ENCODE measurements at regions not wholly inside any gene's neighbourhood (a gene's known extent, or its start where the extent isn't known, plus 50 kb on each side); places are given as distances from the start of the nearest gene placed in this dataset.

- no peak for DNase-seq (ENCODE audit: low read depth in 1 of 2, low spot score in 1 of 2)
- no peaks in the 10 kb centered on the region for H3K27me3 ChIP-seq
- H3K4me3 ChIP-seq, result no peak overlapping the region
- no peaks in the 10 kb centered on the region for H3K36me3 ChIP-seq
- no peaks in the 10 kb centered on the region for H3K9me3 ChIP-seq (ENCODE audit: low read depth)
- no peaks in the 10 kb centered on the region for H3K4me1 ChIP-seq (ENCODE audit: low read depth)
- TF ChIP-seq CTCF (IDR thresholded peaks at IDR 0.05; ENCODE audit: low read depth, low read length), result no peak
- no peak overlapping the region for H3K27ac ChIP-seq
Observed at GRCh38 chr5:105745111-105745510, 1925.6 kb downstream of the EFNA5 start.

DNA sequence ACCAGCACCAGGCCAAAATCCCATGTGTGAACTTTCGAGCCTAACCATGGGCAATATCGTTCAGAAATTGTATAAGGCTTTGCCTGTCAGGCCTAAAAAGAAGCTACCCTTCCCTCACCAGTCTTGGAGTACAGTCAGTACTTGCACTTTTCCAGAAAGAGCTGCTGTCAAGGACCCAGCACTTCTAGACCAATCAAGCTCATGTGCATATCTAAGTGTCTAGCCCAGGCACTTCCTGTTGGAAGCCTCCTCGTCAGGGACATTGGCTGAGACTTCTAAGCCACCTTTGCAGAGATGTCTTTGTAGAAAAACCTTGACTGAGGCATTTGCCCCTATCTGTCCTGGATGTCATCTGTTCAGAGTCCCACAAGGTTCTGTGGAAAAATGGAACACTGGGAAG lies 1930.5 kb downstream of the EFNA5 start:
- Histone ChIP-seq H3K27ac (no peak overlapping the region), H3K4me3 (no peak overlapping the region), H3K4me1 (ENCODE audit: low read depth) (no peaks in the 10 kb centered on the region), H3K27me3 (no peaks in the 10 kb centered on the region), H3K36me3 (no peaks in the 10 kb centered on the region), H3K9me3 (ENCODE audit: low read depth) (no peaks in the 10 kb centered on the region)
- no peak for DNase-seq (ENCODE audit: low read depth in 1 of 2, low spot score in 1 of 2)
- no peak for TF ChIP-seq CTCF (IDR thresholded peaks at IDR 0.05; ENCODE audit: low read depth, low read length)

DNA sequence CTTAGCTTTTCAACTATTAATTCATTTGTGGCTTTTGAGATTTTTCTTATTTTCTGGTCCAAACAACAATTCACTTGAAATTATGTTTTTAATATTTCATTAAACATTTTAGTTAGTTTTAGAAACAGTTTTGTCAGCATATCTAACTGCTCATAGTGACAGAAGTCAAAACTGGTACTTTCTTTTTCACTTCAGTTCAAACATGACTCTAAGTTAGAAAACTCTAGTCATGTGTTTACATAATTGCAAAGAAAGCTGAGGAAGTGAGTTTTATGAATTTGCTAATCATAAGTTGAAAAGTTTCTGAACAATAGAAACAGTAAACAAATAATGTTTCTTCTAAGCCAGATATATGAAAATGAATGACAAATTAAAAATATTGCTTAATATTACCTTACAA lies 1931.0 kb downstream of the EFNA5 start:
- no peaks in the 10 kb centered on the region for H3K9me3 ChIP-seq (ENCODE audit: low read depth)
- no peaks in the 10 kb centered on the region for H3K4me1 ChIP-seq (ENCODE audit: low read depth)
- TF ChIP-seq CTCF (IDR thresholded peaks at IDR 0.05; ENCODE audit: low read depth, low read length), result no peak
- no peaks in the 10 kb centered on the region for H3K36me3 ChIP-seq
- DNase-seq (ENCODE audit: low read depth in 1 of 2, low spot score in 1 of 2), result no peak
- H3K4me3 ChIP-seq, result no peak overlapping the region
- no peaks in the 10 kb centered on the region for H3K27me3 ChIP-seq
- H3K27ac ChIP-seq, result no peak overlapping the region

DNA sequence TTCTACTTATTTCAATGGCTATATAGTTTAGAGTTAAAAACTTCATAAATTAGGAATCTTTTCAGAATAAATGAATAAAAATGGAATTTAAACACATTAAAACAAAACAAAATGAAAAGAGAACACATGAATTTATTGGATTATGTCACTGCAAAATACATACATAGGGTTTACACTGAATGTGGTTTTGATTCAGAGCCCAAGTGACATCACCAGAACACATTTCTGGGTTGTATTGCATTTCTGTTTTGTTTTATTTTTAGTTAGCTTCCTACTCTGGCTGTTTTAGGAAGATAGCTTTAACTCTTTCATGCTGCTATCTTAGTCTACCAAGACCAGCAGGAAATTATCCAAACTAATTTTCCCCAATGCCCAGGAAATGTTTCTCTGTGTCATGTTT lies 1935.0 kb downstream of the EFNA5 start:
- no peak for DNase-seq (ENCODE audit: low read depth in 1 of 2, low spot score in 1 of 2)
- Histone ChIP-seq H3K4me1 (ENCODE audit: low read depth) (no peaks in the 10 kb centered on the region), H3K36me3 (no peaks in the 10 kb centered on the region), H3K27me3 (no peaks in the 10 kb centered on the region), H3K9me3 (ENCODE audit: low read depth) (no peaks in the 10 kb centered on the region), H3K27ac (no peak overlapping the region), H3K4me3 (no peak overlapping the region)
- no peak for TF ChIP-seq CTCF (IDR thresholded peaks at IDR 0.05; ENCODE audit: low read depth, low read length)

GRCh38 chr5:105730982-105731381 lies 1939.8 kb downstream of the EFNA5 start:
- Histone ChIP-seq H3K27ac (no peak overlapping the region), H3K4me3 (no peak overlapping the region), H3K36me3 (no peaks in the 10 kb centered on the region), H3K27me3 (no peaks in the 10 kb centered on the region), H3K4me1 (ENCODE audit: low read depth) (no peaks in the 10 kb centered on the region), H3K9me3 (ENCODE audit: low read depth) (no peaks in the 10 kb centered on the region)
- DNase-seq (ENCODE audit: low read depth in 1 of 2, low spot score in 1 of 2), result no peak
- no peak for TF ChIP-seq CTCF (IDR thresholded peaks at IDR 0.05; ENCODE audit: low read depth, low read length)

DNA sequence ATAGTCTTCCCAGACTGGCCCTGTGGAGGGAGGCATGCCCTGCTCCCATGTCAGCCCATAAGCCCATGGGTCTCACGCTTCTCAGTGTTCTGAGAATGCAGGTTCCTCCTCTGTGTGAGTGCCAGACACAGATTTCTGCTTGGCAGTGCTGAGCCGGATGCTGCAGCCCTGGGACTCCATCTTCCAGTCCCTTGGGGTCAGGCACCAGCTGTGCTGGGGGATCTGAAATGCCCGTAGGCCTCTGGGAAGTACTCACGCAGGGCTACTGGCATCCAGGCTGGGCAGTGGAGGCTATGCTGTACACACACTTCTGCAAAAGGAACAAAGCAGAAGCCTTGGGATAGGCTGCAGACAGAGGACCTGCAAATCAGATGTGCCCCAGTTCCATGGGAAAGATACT lies 1944.6 kb downstream of the EFNA5 start:
- Histone ChIP-seq H3K4me3 (no peak overlapping the region), H3K9me3 (ENCODE audit: low read depth) (no peaks in the 10 kb centered on the region), H3K27me3 (no peaks in the 10 kb centered on the region), H3K4me1 (ENCODE audit: low read depth) (no peaks in the 10 kb centered on the region), H3K36me3 (no peaks in the 10 kb centered on the region), H3K27ac (no peak overlapping the region)
- no peak for TF ChIP-seq CTCF (IDR thresholded peaks at IDR 0.05; ENCODE audit: low read depth, low read length)
- DNase-seq (ENCODE audit: low read depth in 1 of 2, low spot score in 1 of 2), result no peak
